ENCODE measurements at regions not wholly inside any gene's neighbourhood (a gene's known extent, or its start where the extent isn't known, plus 50 kb on each side); places are given as distances from the start of the nearest gene placed in this dataset.

GRCh38 chr13:47549219-47549752 is 451.8 kb downstream of the SUCLA2 start:
- intact Hi-C loops (cut with DNase I): no loop called here
- DNase-seq: no peak

- intact Hi-C loops (cut with DNase I): no loop called here
- DNase-seq: no peak
These were observed 452.7 kb downstream of the SUCLA2 start for GRCh38 chr13:47548294-47548840.

GRCh38 chr13:47546391-47547225 is 454.5 kb downstream of the SUCLA2 start:
- intact Hi-C loops (cut with DNase I): no loop called here

GRCh38 chr13:47545201-47546024 is 455.7 kb downstream of the SUCLA2 start:
- DNase-seq: no peak
- intact Hi-C loops (cut with DNase I): no loop called here

More at GRCh38 chr13:47546391-47547225, 454.5 kb downstream of the SUCLA2 start:
- DNase-seq: no peak

- DNase-seq: no peak
- intact Hi-C loops (cut with DNase I): no loop called here
These were observed 461.8 kb downstream of the SUCLA2 start for GRCh38 chr13:47539317-47539716.

- DNase-seq: no peak
- intact Hi-C loops (cut with DNase I): no loop called here
These were observed 477.3 kb downstream of the SUCLA2 start for GRCh38 chr13:47523771-47524170.

GRCh38 chr13:47521890-47522487 is 479.1 kb downstream of the SUCLA2 start:
- no peak for DNase-seq
- intact Hi-C loops (cut with DNase I): no loop called here

GRCh38 chr13:47519626-47520025 is 481.4 kb downstream of the SUCLA2 start:
- intact Hi-C loops (cut with DNase I): no loop called here
- no peak for DNase-seq

GRCh38 chr13:47518530-47518929 is 482.5 kb downstream of the SUCLA2 start:
- intact Hi-C loops (cut with DNase I): no loop called here
- no peak for DNase-seq

- intact Hi-C loops (cut with DNase I): no loop called here
- no peak for DNase-seq
These were observed 489.4 kb downstream of the SUCLA2 start for GRCh38 chr13:47511647-47512046.

GRCh38 chr13:47508527-47509228 is 492.4 kb downstream of the SUCLA2 start:
- intact Hi-C loops (cut with DNase I): no loop called here
- no peak for DNase-seq

GRCh38 chr13:47503475-47503874 is 497.6 kb downstream of the SUCLA2 start:
- intact Hi-C loops (cut with DNase I): no loop called here
- no peak for DNase-seq

GRCh38 chr13:47502166-47502565 is 498.9 kb downstream of the SUCLA2 start:
- DNase-seq: no peak
- intact Hi-C loops (cut with DNase I): no loop called here

- intact Hi-C loops (cut with DNase I): no loop called here
- peak in 2 of 42 donors; percentile 4 to 27 for DNase-seq
These were observed 501.5 kb downstream of the SUCLA2 start for GRCh38 chr13:47499358-47500150.

- intact Hi-C loops (cut with DNase I): no loop called here
- no peak for DNase-seq
These were observed 516.5 kb downstream of the SUCLA2 start for GRCh38 chr13:47484548-47484947.

GRCh38 chr13:47481536-47481935 is 519.5 kb downstream of the SUCLA2 start:
- DNase-seq: no peak
- intact Hi-C loops (cut with DNase I): no loop called here

GRCh38 chr13:47480951-47481350 is 520.1 kb downstream of the SUCLA2 start:
- no peak for DNase-seq
- intact Hi-C loops (cut with DNase I): no loop called here

GRCh38 chr13:47480121-47480520 is 521.0 kb downstream of the SUCLA2 start:
- intact Hi-C loops (cut with DNase I): no loop called here
- no peak for DNase-seq

Measured in head of caudate nucleus (tissue), 42 donors.